ENCODE measurements at regions not wholly inside any gene's neighbourhood (a gene's known extent, or its start where the extent isn't known, plus 50 kb on each side); places are given as distances from the start of the nearest gene placed in this dataset.
"Not testable (repeated sequence)": the region's sequence is repeated elsewhere in the genome, so short reads cannot be mapped to it uniquely, and the experiment has no call there.

DNA sequence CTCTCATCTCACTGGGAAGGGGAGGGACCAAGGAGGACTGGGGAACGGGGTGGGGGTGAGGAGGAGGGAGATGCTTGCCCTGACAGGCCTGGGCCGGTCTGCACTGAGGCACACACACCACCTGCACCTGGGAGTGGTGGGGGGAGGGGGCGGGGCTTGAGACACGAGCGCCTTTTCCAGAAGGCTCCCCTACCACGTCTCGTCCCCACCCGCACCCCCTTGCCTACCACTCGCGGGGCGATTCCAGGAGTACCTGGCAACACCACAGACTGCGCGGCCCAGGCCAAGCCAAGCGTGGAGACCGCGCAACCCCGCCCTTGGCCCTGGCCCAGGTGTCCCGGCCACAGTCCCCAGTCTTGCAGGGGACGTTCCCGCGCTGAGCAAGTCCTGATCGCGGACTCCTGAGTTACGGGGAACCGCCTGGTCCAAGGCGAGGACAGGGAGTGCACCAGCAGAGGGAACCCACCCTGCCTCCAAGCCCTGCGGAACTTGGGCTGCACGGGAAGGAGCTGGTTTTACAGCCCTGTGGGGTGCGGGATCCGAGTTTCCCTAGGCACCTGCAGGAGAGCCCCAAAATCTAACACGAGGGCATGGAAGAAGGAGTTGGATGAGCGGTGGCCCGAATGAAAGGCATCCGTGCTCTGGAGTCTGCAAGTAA, 68.1 kb upstream of the SH3GL3 start:
- H3K9me3 ChIP-seq (ENCODE audit: control insufficient read depth, insufficient read depth, low read length): peaks cover 2% of the 10 kb centered on the region; the same call in 1 of the 2 replicates
- no peaks in the 10 kb centered on the region for H3K36me3 ChIP-seq (ENCODE audit: control insufficient read depth, insufficient read depth, low read length)
- H3K4me3 ChIP-seq (ENCODE audit: low read depth, low read length): peak overlapping the region; percentile 36
- H3K4me1 ChIP-seq (ENCODE audit: control insufficient read depth, insufficient read depth, low read length): no peaks in the 10 kb centered on the region
- H3K9ac ChIP-seq (ENCODE audit: low read depth, low read length): no peak overlapping the region
- peaks cover 23% of the 10 kb centered on the region for H3K27me3 ChIP-seq (ENCODE audit: control insufficient read depth, insufficient read depth, low read length)
- H3K27ac ChIP-seq (ENCODE audit: low read depth, low read length): no peak overlapping the region

DNA sequence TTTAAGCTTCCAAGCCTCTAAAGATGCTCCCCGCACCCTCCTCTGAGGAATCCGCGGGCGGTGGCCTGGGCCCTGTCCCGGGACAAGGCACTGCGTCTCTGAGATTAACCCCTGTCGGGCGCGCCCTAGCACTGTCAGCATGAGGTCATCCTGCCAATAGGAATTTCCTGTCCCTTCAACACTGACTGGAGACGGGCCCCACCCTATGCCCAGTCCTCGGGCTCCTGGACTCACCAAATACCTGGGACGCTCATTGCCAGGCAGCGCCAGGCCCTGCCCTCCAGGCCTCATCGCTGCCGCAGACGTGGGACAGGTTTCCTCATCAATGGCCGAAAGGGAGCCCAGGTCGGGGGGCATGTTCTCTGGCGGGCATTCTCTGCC, 67.6 kb upstream of the SH3GL3 start:
- Histone ChIP-seq H3K4me3 (ENCODE audit: low read depth, low read length) (peak overlapping the region; percentile 36), H3K4me1 (ENCODE audit: control insufficient read depth, insufficient read depth, low read length) (no peaks in the 10 kb centered on the region), H3K36me3 (ENCODE audit: control insufficient read depth, insufficient read depth, low read length) (no peaks in the 10 kb centered on the region), H3K27me3 (ENCODE audit: control insufficient read depth, insufficient read depth, low read length) (peaks cover 22% of the 10 kb centered on the region), H3K9me3 (ENCODE audit: control insufficient read depth, insufficient read depth, low read length) (peaks cover 2% of the 10 kb centered on the region; the same call in 1 of the 2 replicates), H3K9ac (ENCODE audit: low read depth, low read length) (no peak overlapping the region), H3K27ac (ENCODE audit: low read depth, low read length) (no peak overlapping the region)

DNA sequence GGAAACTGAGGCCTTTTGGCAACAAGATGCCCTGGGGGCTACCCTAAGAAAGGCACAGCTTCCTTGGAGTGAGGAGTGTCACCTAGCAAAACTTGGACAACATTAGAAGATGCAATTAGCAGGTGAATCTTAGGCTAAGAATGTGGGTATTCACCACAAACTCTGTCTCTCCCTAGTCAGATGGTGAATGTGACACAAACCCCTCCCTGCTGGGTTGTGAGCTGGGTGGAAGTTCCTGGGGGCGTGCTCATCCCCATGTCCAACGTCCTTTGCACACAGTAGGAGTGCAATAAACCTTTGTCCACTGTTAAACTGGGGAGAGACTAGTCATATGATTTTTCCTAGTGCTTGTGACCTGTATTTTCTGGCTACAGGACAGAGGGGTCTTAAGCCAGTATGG, 67.1 kb upstream of the SH3GL3 start:
- peaks cover 22% of the 10 kb centered on the region for H3K27me3 ChIP-seq (ENCODE audit: control insufficient read depth, insufficient read depth, low read length)
- H3K4me3 ChIP-seq (ENCODE audit: low read depth, low read length): no peak overlapping the region
- no peak overlapping the region for H3K27ac ChIP-seq (ENCODE audit: low read depth, low read length)
- no peaks in the 10 kb centered on the region for H3K4me1 ChIP-seq (ENCODE audit: control insufficient read depth, insufficient read depth, low read length)
- no peaks in the 10 kb centered on the region for H3K36me3 ChIP-seq (ENCODE audit: control insufficient read depth, insufficient read depth, low read length)
- no peak overlapping the region for H3K9ac ChIP-seq (ENCODE audit: low read depth, low read length)
- peaks cover 2% of the 10 kb centered on the region; the same call in 1 of the 2 replicates for H3K9me3 ChIP-seq (ENCODE audit: control insufficient read depth, insufficient read depth, low read length)

DNA sequence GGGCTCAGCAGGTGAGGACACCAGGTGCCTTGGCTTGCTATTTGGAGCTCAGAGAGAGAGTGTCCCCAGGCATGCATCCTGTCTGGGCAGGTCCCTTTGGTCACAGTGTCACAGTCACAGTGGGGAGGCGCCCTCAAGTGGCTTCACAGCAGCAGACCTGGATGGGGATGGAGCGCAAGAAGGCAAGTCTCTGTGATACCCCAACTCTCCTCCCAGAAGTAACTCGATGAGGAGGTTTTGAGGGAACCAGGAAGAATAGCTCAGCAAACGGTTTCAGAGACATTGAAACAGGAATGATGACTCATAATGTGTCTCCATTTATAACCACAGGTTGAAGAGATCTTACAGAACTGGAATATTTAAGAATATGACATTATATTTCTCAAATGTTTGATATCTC, 66.5 kb upstream of the SH3GL3 start:
- no peak overlapping the region for H3K9ac ChIP-seq (ENCODE audit: low read depth, low read length)
- no peaks in the 10 kb centered on the region for H3K36me3 ChIP-seq (ENCODE audit: control insufficient read depth, insufficient read depth, low read length)
- H3K9me3 ChIP-seq (ENCODE audit: control insufficient read depth, insufficient read depth, low read length): peaks cover 2% of the 10 kb centered on the region; the same call in 1 of the 2 replicates
- H3K4me1 ChIP-seq (ENCODE audit: control insufficient read depth, insufficient read depth, low read length): no peaks in the 10 kb centered on the region
- no peak overlapping the region for H3K4me3 ChIP-seq (ENCODE audit: low read depth, low read length)
- peaks cover 22% of the 10 kb centered on the region for H3K27me3 ChIP-seq (ENCODE audit: control insufficient read depth, insufficient read depth, low read length)
- no peak overlapping the region for H3K27ac ChIP-seq (ENCODE audit: low read depth, low read length)

- not testable (repeated sequence) for H3K9me3 ChIP-seq (ENCODE audit: control insufficient read depth, insufficient read depth, low read length); H3K27ac ChIP-seq (ENCODE audit: low read depth, low read length); H3K4me1 ChIP-seq (ENCODE audit: control insufficient read depth, insufficient read depth, low read length); H3K36me3 ChIP-seq (ENCODE audit: control insufficient read depth, insufficient read depth, low read length)
- Histone ChIP-seq H3K27me3 (ENCODE audit: control insufficient read depth, insufficient read depth, low read length) (peaks cover 19% of the 10 kb centered on the region), H3K9ac (ENCODE audit: low read depth, low read length) (0 out of 2 replicates have a peak overlapping the region, but pooled peaks have one; percentile 40), H3K4me3 (ENCODE audit: low read depth, low read length) (peak overlapping the region; percentile 41)
These were observed 63.5 kb upstream of the SH3GL3 start for GRCh38 chr15:83383608-83384139.

- Histone ChIP-seq H3K36me3 (ENCODE audit: control insufficient read depth, insufficient read depth, low read length) (no peaks in the 10 kb centered on the region), H3K4me1 (ENCODE audit: control insufficient read depth, insufficient read depth, low read length) (peaks cover 2% of the 10 kb centered on the region; the same call in 1 of the 2 replicates)
These were observed 51.0 kb upstream of the SH3GL3 start for GRCh38 chr15:83396101-83396500.

More at GRCh38 chr15:83396101-83396500, 51.0 kb upstream of the SH3GL3 start:
- H3K9ac ChIP-seq (ENCODE audit: low read depth, low read length): no peak overlapping the region
- no peak overlapping the region for H3K4me3 ChIP-seq (ENCODE audit: low read depth, low read length)
- no peak overlapping the region for H3K27ac ChIP-seq (ENCODE audit: low read depth, low read length)
- no peaks in the 10 kb centered on the region for H3K27me3 ChIP-seq (ENCODE audit: control insufficient read depth, insufficient read depth, low read length)
- no peaks in the 10 kb centered on the region for H3K9me3 ChIP-seq (ENCODE audit: control insufficient read depth, insufficient read depth, low read length)

All from HUES48 (cell line).